ENCODE measurements at regions not wholly inside any gene's neighbourhood (a gene's known extent, or its start where the extent isn't known, plus 50 kb on each side); places are given as distances from the start of the nearest gene placed in this dataset.
A peak's percentile ranks its signal among the peaks of the same experiment; 100 is the strongest.
"Not testable (repeated sequence)": the region's sequence is repeated elsewhere in the genome, so short reads cannot be mapped to it uniquely, and the experiment has no call there.

DNA sequence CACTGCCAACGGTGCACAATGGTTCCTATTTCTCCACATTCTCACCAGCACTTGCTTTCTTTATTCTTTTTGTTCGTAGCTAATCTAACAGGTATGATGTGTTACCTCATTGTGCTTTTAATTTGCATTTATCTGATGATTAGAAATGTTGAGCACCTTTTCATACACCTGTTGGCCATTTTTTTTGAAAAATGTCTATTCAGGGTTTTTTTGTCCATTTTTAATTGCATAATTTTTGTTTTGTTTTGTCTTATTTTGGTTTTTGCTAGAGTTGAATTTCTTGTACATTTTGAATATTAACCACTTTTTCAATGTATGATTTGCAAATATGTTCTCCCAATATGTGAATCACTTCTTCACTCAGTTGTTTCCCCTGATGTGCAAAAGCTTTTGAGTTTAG, 150.6 kb downstream of the TENT5A start:
- H3K36me3 ChIP-seq = no peaks in the 10 kb centered on the region
- TF ChIP-seq, protein P1, sequence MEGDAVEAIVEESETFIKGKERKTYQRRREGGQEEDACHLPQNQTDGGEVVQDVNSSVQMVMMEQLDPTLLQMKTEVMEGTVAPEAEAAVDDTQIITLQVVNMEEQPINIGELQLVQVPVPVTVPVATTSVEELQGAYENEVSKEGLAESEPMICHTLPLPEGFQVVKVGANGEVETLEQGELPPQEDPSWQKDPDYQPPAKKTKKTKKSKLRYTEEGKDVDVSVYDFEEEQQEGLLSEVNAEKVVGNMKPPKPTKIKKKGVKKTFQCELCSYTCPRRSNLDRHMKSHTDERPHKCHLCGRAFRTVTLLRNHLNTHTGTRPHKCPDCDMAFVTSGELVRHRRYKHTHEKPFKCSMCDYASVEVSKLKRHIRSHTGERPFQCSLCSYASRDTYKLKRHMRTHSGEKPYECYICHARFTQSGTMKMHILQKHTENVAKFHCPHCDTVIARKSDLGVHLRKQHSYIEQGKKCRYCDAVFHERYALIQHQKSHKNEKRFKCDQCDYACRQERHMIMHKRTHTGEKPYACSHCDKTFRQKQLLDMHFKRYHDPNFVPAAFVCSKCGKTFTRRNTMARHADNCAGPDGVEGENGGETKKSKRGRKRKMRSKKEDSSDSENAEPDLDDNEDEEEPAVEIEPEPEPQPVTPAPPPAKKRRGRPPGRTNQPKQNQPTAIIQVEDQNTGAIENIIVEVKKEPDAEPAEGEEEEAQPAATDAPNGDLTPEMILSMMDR (IDR thresholded peaks at IDR 0.05) = no peak
- TF ChIP-seq POLR2A (IDR thresholded peaks at IDR 0.05) = no peak
- H3K4me1 ChIP-seq = no peaks in the 10 kb centered on the region
- intact Hi-C loops (cut with DNase I) = no loop called here
- no peak overlapping the region for H3K4me3 ChIP-seq
- DNase-seq = no peak
- WGBS (ENCODE audit: insufficient coverage, low coverage, low lambda C conversion rate, missing lambda C conversion rate) = 71% methylated on average over 2 of the region's 2 CpGs
- H3K27ac ChIP-seq = no peak overlapping the region
- H3K9me3 ChIP-seq = no peaks in the 10 kb centered on the region
- no peak for ATAC-seq
- no peaks in the 10 kb centered on the region for H3K27me3 ChIP-seq

DNA sequence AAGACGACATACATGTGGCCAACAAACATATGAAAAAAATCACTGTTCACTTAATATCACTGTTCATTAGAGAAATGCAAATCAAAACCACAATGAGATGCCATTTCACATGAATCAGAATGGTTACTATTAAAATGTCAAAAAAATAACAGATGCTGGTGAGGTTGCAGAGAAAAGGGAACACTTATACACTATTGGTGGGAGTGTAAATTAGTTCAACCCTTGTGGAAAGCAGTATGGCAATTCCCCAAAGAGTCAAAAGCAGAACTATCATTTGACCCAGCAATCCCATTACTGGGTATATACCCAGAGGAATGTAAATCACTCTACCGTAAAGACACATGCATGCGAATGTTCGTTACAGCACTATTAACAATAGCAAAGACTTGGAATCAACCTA, 152.0 kb downstream of the TENT5A start:
- H3K9me3 ChIP-seq, H3K27me3 ChIP-seq: not testable (repeated sequence)
- WGBS (ENCODE audit: insufficient coverage, low coverage, low lambda C conversion rate, missing lambda C conversion rate) = 95% methylated on average over 4 of the region's 4 CpGs

DNA sequence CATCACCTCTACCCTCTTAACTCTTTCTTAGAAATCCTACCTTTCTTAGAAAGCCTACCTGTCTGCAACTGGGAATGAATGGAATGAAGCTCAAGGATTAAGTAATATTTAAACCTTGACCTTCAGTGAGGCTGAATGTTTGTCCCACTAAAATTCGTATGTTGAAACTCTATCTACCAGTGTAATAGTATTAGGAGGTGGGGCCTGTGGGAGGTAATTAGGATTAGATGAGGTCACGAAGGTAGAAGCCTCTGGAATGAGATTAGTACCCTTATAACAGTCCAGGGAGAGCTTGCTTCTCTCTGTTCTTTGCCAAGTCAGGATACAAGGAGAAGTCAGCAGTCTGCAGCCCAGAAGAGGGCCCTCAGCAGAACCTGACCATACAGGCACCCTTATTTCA, 158.0 kb downstream of the TENT5A start:
- no peak overlapping the region for H3K27ac ChIP-seq
- DNase-seq (no peak), ATAC-seq (no peak)
- H3K4me3 ChIP-seq = no peak overlapping the region
- H3K9me3 ChIP-seq = no peaks in the 10 kb centered on the region
- no peaks in the 10 kb centered on the region for H3K27me3 ChIP-seq
- no peaks in the 10 kb centered on the region for H3K4me1 ChIP-seq
- intact Hi-C loops (cut with DNase I) = no loop called here
- 41% methylated on average over 2 of the region's 2 CpGs for WGBS (ENCODE audit: insufficient coverage, low coverage, low lambda C conversion rate, missing lambda C conversion rate)
- H3K36me3 ChIP-seq = no peaks in the 10 kb centered on the region
- no peak for TF ChIP-seq POLR2A (IDR thresholded peaks at IDR 0.05)
- TF ChIP-seq, protein P1 (IDR thresholded peaks at IDR 0.05) = no peak

More for the DNA sequence above, 152.0 kb downstream of the TENT5A start:
- H3K27ac ChIP-seq; H3K4me1 ChIP-seq; H3K36me3 ChIP-seq; intact Hi-C loops (cut with DNase I); ATAC-seq; H3K4me3 ChIP-seq; DNase-seq: not testable (repeated sequence)

DNA sequence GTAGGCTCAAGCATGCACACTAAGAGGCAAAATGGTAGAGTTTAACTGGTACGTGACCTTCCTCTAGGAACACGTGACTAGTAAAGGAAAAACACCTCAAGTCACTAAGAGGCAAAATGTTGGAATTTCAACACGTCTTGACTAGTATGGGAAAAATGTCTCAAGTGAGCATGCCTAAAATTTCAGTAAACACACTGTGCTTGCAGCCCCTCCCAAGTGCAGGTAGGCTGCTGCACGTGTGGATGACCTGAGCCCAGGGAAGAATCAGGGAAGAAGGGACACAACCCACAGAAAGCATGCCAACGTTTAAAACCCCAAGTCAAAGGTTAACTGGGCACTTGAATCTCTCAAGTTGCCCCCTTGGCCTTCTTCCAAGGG, 162.2 kb downstream of the TENT5A start:
- Histone ChIP-seq H3K27me3 (no peaks in the 10 kb centered on the region), H3K36me3 (no peaks in the 10 kb centered on the region), H3K27ac (no peak overlapping the region), H3K9me3 (no peaks in the 10 kb centered on the region), H3K4me1 (no peaks in the 10 kb centered on the region), H3K4me3 (no peak overlapping the region)
- DNase-seq = no peak
- intact Hi-C loops (cut with DNase I) = no loop called here
- ATAC-seq = no peak
- TF ChIP-seq POLR2A (IDR thresholded peaks at IDR 0.05) = no peak
- TF ChIP-seq, protein P1 (IDR thresholded peaks at IDR 0.05) = no peak
- WGBS (ENCODE audit: insufficient coverage, low coverage, low lambda C conversion rate, missing lambda C conversion rate) = 66% methylated on average over 5 of the region's 5 CpGs

DNA sequence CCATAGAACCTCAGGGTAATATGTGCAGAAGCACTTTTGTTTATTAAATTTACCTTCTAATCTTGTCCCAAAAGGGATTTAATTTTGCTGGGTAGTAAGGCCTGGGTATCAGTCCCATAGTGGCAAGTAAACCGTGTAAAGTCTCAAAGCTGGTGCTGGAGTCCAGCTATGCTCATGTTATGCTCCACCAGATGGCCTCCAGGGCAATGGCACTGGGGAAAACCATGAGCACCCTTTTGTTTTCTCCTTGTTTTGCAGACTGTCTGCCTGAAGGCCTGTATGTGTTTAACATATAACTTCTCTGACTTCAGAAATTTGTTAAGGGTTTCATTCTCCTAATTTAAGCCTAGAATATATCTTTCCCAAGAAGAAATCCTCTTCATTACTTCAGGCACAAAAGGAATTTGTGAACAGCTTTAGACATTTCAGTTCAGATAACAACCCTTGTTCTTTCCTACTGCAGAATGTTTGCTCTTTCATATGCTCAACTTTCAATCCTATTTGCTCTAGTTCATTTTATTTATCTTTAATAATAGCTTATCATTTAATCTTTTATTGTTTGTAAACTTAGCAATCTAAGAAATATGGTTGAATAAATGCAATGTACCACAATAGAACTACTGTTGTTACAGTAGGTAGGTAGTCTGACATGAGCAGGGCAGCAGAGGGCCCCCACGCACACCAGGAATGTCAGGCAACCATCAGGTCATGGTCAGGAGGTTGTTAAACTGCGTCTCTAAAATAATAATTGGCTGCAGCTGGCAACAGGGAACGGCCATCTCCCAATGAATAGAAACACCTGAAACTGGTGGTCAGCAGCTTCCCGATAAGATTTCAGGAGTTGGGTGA, 162.8 kb downstream of the TENT5A start:
- H3K4me1 ChIP-seq = no peaks in the 10 kb centered on the region
- WGBS (ENCODE audit: insufficient coverage, low coverage, low lambda C conversion rate, missing lambda C conversion rate) = 58% methylated on average over 5 of the region's 5 CpGs
- peak in 1 of 3 donors; percentile 39 for DNase-seq
- no peaks in the 10 kb centered on the region for H3K9me3 ChIP-seq
- H3K36me3 ChIP-seq = no peaks in the 10 kb centered on the region
- intact Hi-C loops (cut with DNase I) = no loop called here
- TF ChIP-seq, protein P1 (IDR thresholded peaks at IDR 0.05) = no peak
- no peak for TF ChIP-seq POLR2A (IDR thresholded peaks at IDR 0.05)
- H3K4me3 ChIP-seq = no peak overlapping the region
- no peaks in the 10 kb centered on the region for H3K27me3 ChIP-seq
- no peak overlapping the region for H3K27ac ChIP-seq
- peak in 1 of 4 donors; percentile 38 for ATAC-seq

DNA sequence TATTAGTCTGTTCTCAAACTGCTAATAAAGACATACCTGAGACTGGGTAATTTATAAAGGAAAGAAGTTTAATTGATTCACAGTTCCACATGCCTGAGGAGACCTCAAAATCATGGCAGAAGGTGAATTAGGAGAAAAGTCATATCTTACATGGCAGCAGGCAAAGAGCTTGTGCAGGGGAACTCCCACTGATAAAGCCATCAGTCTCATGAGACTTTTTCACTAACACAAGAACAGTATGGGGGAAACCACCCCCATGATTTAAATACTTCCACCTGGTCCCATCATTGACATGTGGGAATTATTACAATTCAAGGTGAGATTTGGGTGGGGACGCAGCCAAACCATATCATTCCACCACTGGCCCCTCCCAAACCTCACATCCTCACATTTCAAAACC, 166.8 kb downstream of the TENT5A start:
- DNase-seq; ATAC-seq; H3K9me3 ChIP-seq; H3K4me1 ChIP-seq; H3K36me3 ChIP-seq; H3K27ac ChIP-seq; intact Hi-C loops (cut with DNase I); H3K4me3 ChIP-seq; H3K27me3 ChIP-seq: not testable (repeated sequence)
- WGBS (ENCODE audit: insufficient coverage, low coverage, low lambda C conversion rate, missing lambda C conversion rate) = no CpG with 5 or more reads among the region's 1 CpG

DNA sequence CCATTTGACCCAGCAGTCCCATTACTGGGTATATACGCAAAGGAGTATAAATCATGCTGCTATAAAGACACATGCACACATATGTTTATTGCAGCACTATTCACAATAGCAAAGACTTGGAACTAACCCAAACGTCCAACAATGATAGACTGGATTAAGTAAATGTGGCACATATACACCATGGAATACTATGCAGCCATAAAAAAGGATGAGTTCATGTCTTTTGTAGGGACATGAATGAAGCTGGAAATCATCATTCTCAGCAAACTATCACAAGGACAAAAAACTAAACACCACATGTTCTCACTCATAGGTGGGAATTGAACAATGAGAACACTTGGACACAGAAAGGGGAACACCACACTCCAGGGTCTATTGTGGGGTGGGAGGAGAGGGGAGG, 168.3 kb downstream of the TENT5A start:
- H3K27me3 ChIP-seq; H3K9me3 ChIP-seq; H3K27ac ChIP-seq; intact Hi-C loops (cut with DNase I); H3K36me3 ChIP-seq; H3K4me3 ChIP-seq; DNase-seq; ATAC-seq; H3K4me1 ChIP-seq: not testable (repeated sequence)
- WGBS (ENCODE audit: insufficient coverage, low coverage, low lambda C conversion rate, missing lambda C conversion rate) = 70% methylated on average over 2 of the region's 2 CpGs
